ENCODE measurements at regions not wholly inside any gene's neighbourhood (a gene's known extent, or its start where the extent isn't known, plus 50 kb on each side); places are given as distances from the start of the nearest gene placed in this dataset.
"Not testable (repeated sequence)": the region's sequence is repeated elsewhere in the genome, so short reads cannot be mapped to it uniquely, and the experiment has no call there.

DNA sequence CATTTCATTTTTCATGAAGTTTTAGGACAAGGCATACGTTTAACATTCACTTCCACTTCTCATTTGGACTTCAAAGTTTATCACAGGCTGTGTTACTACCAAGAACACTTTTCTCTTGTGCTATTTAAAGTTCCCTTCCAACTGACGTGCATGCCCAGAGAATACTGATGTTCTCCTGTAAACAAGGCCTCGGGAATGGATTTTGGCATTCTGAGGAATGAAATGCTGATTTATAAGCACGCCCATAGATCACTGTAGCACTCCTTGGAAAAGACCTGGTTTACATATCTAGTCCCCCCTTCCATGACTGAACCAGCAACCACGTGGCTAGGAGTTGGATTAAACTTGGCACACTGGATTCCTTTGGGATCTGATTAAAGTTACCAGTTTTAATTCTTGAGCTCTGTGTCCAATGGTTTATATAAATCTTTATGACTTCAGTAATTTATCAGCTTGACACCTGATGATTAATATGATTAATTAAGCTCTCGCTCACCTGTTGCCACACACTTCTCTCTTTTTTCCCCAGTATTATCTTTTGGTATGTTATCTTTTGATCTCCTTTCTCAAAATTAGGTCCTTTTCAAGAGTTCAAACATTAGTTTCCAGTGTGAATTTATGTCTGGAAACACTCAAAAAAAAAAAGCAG, 122.4 kb upstream of the HAND2 start:
- TF ChIP-seq L3MBTL2 (conservative IDR thresholded peaks at IDR 0.05) (no peak), FOXA1 (IDR thresholded peaks at IDR 0.05) (no peak), HDGF (IDR thresholded peaks at IDR 0.05; ENCODE audit: borderline replicate concordance) (no peak), SUZ12 (IDR thresholded peaks at IDR 0.05) (no peak), ZNF384 (IDR thresholded peaks at IDR 0.05) (no peak), TARDBP (IDR thresholded peaks at IDR 0.05) (no peak), BHLHE40 (IDR thresholded peaks at IDR 0.05; ENCODE audit: borderline replicate concordance) (no peak), NFRKB (IDR thresholded peaks at IDR 0.05) (no peak)
- POLR2A ChIA-PET, result no interaction called here
- CTCF ChIA-PET, result no interaction called here
- DNase-seq (ENCODE audit: extremely low spot score), result no peak

DNA sequence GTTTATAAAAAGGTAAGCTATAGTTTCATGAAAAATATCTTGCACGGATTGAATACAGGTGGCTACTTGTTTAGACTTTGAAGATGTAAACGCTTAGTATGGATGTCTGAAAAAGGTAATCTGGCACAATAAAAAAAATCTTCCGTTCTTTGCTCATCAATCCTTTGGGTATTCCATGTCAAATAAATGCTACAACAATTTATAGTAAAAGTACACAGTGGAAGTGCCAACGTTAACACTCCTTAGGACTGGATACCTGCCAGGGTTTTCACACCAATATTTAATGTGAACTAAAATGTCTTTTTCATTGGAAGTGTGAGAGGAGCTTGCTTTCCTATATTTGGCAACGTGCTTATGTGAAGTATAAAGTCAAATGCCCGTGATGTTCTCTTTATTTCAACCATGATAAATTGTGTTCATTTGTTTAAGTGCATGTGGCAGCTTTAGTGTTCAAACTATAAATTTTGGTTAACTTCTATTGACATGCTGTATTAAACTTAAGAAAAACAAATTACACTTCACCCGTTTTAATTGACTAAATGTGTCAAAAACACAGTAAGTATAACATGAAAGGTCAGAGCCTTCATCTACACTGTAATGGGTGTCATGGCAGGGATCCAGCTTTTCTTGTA, 121.7 kb upstream of the HAND2 start:
- no peak for TF ChIP-seq SP1 (IDR thresholded peaks at IDR 0.05)
- TF ChIP-seq SUZ12 (IDR thresholded peaks at IDR 0.05), result no peak
- TF ChIP-seq FOXM1 (IDR thresholded peaks at IDR 0.05; ENCODE audit: borderline replicate concordance), result no peak
- TF ChIP-seq ZNF384 (IDR thresholded peaks at IDR 0.05), result no peak
- DNase-seq (ENCODE audit: extremely low spot score), result no peak
- POLR2A ChIA-PET, result no interaction called here
- CTCF ChIA-PET, result interaction anchor here (0.5 to 0.6 kb wide), 2 partner anchors 88 to 255 kb away, joined by 3 read pairs; no protein-coding TSS in a partner anchor

DNA sequence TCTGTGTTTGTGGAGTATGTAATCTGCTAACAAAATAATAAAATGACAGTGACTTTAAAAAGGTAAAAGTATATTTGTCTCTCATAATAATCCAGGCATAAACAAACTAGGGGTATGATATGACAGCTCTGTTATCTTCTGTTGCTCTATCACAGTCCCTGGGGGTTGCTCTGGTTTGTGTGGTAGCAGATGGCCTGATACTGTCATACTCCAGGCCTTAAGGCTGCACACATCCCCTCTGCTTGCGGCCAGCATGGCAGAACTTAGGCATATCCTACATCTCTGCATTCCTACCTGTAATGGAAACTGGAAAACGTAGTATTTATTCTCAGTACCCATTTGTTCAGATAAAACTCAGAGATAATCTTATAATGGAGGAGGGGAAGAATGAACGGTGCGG, 117.9 kb upstream of the HAND2 start:
- DNase-seq (ENCODE audit: extremely low spot score), result no peak
- CTCF ChIA-PET, result no interaction called here
- POLR2A ChIA-PET, result no interaction called here
- no peak for TF ChIP-seq CTBP1 (IDR thresholded peaks at IDR 0.05; ENCODE audit: borderline replicate concordance)
- no peak for TF ChIP-seq TARDBP (IDR thresholded peaks at IDR 0.05)
- no peak for TF ChIP-seq NFRKB (IDR thresholded peaks at IDR 0.05)
- TF ChIP-seq L3MBTL2 (conservative IDR thresholded peaks at IDR 0.05), result no peak
- no peak for TF ChIP-seq ARNT (IDR thresholded peaks at IDR 0.05)
- TF ChIP-seq, protein P1, sequence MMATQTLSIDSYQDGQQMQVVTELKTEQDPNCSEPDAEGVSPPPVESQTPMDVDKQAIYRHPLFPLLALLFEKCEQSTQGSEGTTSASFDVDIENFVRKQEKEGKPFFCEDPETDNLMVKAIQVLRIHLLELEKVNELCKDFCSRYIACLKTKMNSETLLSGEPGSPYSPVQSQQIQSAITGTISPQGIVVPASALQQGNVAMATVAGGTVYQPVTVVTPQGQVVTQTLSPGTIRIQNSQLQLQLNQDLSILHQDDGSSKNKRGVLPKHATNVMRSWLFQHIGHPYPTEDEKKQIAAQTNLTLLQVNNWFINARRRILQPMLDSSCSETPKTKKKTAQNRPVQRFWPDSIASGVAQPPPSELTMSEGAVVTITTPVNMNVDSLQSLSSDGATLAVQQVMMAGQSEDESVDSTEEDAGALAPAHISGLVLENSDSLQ (IDR thresholded peaks at IDR 0.05), result no peak
- no peak for TF ChIP-seq LEF1 (IDR thresholded peaks at IDR 0.05; ENCODE audit: borderline replicate concordance)
- no peak for TF ChIP-seq BHLHE40 (IDR thresholded peaks at IDR 0.05; ENCODE audit: borderline replicate concordance)
- no peak for TF ChIP-seq SUZ12 (IDR thresholded peaks at IDR 0.05)
- no peak for TF ChIP-seq FOXA1 (IDR thresholded peaks at IDR 0.05)
- no peak for TF ChIP-seq FOXK2 (IDR thresholded peaks at IDR 0.05)

DNA sequence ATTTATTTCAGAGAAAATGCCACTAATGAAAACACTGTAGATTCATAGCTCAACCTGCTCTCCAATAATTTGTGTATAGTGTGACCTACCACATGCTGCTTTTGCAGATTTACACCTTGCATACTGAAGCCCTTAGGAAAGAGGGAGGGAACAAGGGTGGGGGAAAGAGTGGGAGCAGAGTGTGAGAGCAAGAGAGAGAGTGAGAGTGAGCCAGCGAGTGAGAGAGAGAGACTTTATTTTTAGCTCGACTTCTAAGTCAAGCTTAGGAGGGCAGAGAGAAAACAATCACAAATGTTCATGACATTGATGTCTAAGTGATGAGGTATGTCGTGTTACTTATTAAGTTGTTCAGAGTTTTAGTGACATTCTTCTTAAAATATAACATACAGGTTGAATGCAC, 112.5 kb upstream of the HAND2 start:
- CTCF ChIA-PET, result interaction anchor here (0.6 kb wide), 1 partner anchor 25 kb away, joined by 3 read pairs; no protein-coding TSS in a partner anchor
- no peak for DNase-seq (ENCODE audit: extremely low spot score)
- POLR2A ChIA-PET, result no interaction called here
- TF ChIP-seq FOXM1 (IDR thresholded peaks at IDR 0.05; ENCODE audit: borderline replicate concordance) (no peak), SP1 (IDR thresholded peaks at IDR 0.05) (no peak), FOXA1 (IDR thresholded peaks at IDR 0.05) (no peak), TARDBP (IDR thresholded peaks at IDR 0.05) (no peak), SUZ12 (IDR thresholded peaks at IDR 0.05) (no peak), ARNT (IDR thresholded peaks at IDR 0.05) (no peak), BHLHE40 (IDR thresholded peaks at IDR 0.05; ENCODE audit: borderline replicate concordance) (no peak), L3MBTL2 (conservative IDR thresholded peaks at IDR 0.05) (no peak), ELF4 (IDR thresholded peaks at IDR 0.05) (no peak), NFRKB (IDR thresholded peaks at IDR 0.05) (no peak), FOXK2 (IDR thresholded peaks at IDR 0.05) (no peak), HDGF (IDR thresholded peaks at IDR 0.05; ENCODE audit: borderline replicate concordance) (no peak), CTBP1 (IDR thresholded peaks at IDR 0.05; ENCODE audit: borderline replicate concordance) (no peak), LEF1 (IDR thresholded peaks at IDR 0.05; ENCODE audit: borderline replicate concordance) (no peak), ZNF384 (IDR thresholded peaks at IDR 0.05) (no peak)
- TF ChIP-seq, protein P1 (IDR thresholded peaks at IDR 0.05), result no peak

DNA sequence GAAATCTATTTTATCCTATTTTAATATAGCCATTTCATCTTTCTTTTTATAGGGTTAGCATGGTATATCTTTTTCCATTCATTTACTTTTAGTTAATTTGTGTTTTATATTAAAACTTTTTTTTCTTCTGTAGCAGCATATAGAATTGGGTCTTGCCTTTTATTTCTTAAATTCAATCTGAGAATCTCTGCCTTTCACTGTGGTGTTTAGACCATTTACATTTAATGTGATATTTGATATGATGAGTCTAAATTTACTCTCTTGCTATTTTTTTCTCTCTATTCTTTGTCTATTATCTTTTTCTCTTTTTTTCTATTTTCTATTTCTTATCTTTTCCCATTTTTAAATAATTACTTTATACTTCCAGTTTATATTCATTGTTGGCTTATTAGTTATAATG, 105.4 kb upstream of the HAND2 start:
- no peak for TF ChIP-seq SUZ12 (IDR thresholded peaks at IDR 0.05)
- no peak for TF ChIP-seq ZNF384 (IDR thresholded peaks at IDR 0.05)
- TF ChIP-seq FOXA1 (IDR thresholded peaks at IDR 0.05), result no peak
- no peak for DNase-seq (ENCODE audit: extremely low spot score)
- ChIA-PET POLR2A (no interaction called here), CTCF (no interaction called here)

DNA sequence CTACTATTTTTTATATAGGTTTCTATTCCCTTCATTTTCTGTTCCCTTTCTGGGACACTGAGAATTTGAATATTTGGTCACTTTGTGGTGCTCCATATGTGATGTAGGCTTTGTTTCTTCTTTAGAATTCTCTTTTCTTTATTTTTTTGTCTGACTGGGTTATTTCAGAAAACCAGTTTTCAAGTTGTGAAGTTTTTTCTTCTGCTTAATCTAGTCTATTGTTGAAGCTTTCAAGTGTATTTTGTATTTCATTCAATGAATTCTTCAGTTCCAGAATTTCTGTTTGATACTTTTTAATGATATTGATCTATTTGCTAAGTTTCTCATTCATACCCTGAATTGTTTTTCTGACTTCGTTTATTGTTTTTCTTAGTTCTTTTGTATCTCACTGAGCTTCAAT, 96.2 kb upstream of the HAND2 start:
- CTCF ChIA-PET, result no interaction called here
- POLR2A ChIA-PET, result no interaction called here
- no peak for DNase-seq (ENCODE audit: extremely low spot score)
- TF ChIP-seq SUZ12 (IDR thresholded peaks at IDR 0.05), result no peak
- TF ChIP-seq FOXA1 (IDR thresholded peaks at IDR 0.05), result no peak
- TF ChIP-seq TARDBP (IDR thresholded peaks at IDR 0.05), result no peak
- no peak for TF ChIP-seq SP1 (IDR thresholded peaks at IDR 0.05)
- no peak for TF ChIP-seq ZNF384 (IDR thresholded peaks at IDR 0.05)
- no peak for TF ChIP-seq FOXK2 (IDR thresholded peaks at IDR 0.05)
- TF ChIP-seq NFRKB (IDR thresholded peaks at IDR 0.05), result no peak
- no peak for TF ChIP-seq ELF4 (IDR thresholded peaks at IDR 0.05)
- no peak for TF ChIP-seq BHLHE40 (IDR thresholded peaks at IDR 0.05; ENCODE audit: borderline replicate concordance)
- no peak for TF ChIP-seq LEF1 (IDR thresholded peaks at IDR 0.05; ENCODE audit: borderline replicate concordance)
- TF ChIP-seq CTBP1 (IDR thresholded peaks at IDR 0.05; ENCODE audit: borderline replicate concordance), result no peak
- TF ChIP-seq L3MBTL2 (conservative IDR thresholded peaks at IDR 0.05), result no peak
- TF ChIP-seq HDGF (IDR thresholded peaks at IDR 0.05; ENCODE audit: borderline replicate concordance), result no peak
- no peak for TF ChIP-seq ARNT (IDR thresholded peaks at IDR 0.05)
- TF ChIP-seq, protein P1 (IDR thresholded peaks at IDR 0.05), result no peak
- TF ChIP-seq FOXM1 (IDR thresholded peaks at IDR 0.05; ENCODE audit: borderline replicate concordance), result no peak

DNA sequence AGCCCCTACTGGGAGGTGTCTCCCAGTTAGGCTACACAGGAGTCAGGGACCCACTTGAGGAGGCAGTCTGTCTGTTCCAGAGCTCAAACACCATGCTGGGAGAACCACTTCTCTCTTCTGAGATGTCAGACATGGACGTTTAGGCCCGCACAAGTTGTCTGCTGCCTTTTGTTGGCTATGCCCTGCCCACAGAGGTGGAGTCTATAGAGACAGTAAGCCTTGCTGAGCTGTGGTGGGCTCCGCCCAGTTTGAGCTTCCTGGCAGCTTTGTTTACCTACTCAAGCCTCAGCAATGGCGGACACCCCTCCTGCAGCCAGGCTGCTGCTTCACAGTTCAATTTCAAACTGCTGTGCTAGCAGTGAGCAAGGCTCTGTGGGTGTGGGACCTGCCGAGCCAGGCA, 88.6 kb upstream of the HAND2 start:
- POLR2A ChIA-PET; DNase-seq (ENCODE audit: extremely low spot score): not testable (repeated sequence)
- CTCF ChIA-PET, result interaction anchor here (0.6 kb wide), 2 partner anchors 71 to 514 kb away, joined by 3 read pairs; no protein-coding TSS in a partner anchor

All from HEK293T (cell line).